GM19467 (cell line): ENCODE measurements at regions not wholly inside any gene's neighbourhood (a gene's known extent, or its start where the extent isn't known, plus 50 kb on each side); places are given as distances from the start of the nearest gene placed in this dataset.
"Not testable (repeated sequence)": the region's sequence is repeated elsewhere in the genome, so short reads cannot be mapped to it uniquely, and the experiment has no call there.

Experiments
- ATAC-seq: cut with Tn5 transposase; IDR thresholded peaks from one replicate; pipeline ENCODE4 v1.9.1; 2021; ENCODE audit warnings: mild to moderate bottlenecking, moderate library complexity; ENCODE audit not compliant: unreplicated experiment

- ATAC-seq, result no peak
Observed at GRCh38 chr2:83901317-83901716, 557.8 kb downstream of the SUCLG1 start.

GRCh38 chr2:83900862-83901261 lies 558.2 kb downstream of the SUCLG1 start:
- ATAC-seq, result no peak

GRCh38 chr2:83899271-83899670 lies 559.8 kb downstream of the SUCLG1 start:
- no peak for ATAC-seq

DNA sequence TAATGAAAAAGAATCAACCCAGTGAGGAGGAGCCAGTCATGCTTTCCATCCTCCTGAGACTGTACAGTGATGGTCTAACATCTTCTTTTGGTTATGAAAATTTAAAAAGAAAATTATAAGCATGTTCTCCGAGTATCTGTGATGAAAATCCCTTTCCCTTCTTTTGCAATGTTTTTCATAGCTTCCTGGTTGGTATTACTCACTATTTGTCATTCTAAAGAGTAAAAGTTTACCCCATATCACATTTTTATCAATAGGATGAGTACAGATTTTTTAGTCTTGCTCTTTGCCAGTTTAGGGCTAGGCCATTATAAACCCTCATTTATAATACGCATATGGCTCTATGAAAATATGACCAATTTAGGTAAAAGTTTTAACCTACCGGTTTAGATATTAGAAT lies 564.1 kb downstream of the SUCLG1 start:
- no peak for ATAC-seq

DNA sequence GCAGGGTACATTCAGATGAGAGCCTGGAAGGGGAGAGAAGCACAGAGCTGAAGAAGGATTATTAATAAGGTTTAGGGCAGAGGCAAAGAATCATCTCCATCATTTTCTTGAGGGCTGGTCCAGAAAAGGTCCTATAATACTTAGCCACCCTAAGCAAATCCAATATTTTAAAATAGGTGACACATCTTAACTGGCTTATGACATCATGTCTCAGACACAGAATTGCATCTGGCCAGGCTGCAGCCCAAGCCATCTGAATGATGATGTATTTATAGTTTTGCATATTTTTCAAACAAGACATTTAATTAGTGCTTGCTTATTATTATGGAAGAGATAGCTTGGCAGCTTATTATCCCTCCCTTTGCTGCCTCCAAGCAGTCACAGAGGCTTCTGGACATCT lies 571.3 kb downstream of the SUCLG1 start:
- no peak for ATAC-seq

- ATAC-seq, result no peak
Observed at GRCh38 chr2:83879127-83879526, 580.0 kb downstream of the SUCLG1 start.

- not testable (repeated sequence) for ATAC-seq
Observed at GRCh38 chr2:83877261-83877660, 581.8 kb downstream of the SUCLG1 start.

- no peak for ATAC-seq
Observed at GRCh38 chr2:83874712-83875430, 584.2 kb downstream of the SUCLG1 start.

DNA sequence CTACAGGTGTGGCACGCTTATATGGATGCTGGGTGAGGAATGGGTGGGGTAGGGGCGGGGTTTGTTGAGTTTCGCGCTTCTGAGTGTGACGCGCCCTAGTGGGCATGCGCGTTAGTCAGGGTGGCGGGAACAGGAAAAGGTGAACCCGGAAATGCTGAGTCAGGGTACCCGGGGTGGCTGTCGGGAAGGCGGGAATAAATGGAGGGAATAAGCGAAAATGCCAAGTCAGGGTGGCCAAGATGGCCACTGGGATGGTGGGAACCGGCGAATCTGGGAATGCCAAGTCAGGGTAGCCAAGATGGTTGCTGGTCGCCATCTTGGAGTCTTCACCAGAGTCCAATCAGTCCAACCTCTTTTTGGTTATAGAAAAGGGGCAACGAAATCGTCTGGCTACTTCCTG lies 585.0 kb downstream of the SUCLG1 start:
- no peak for ATAC-seq

GRCh38 chr2:83873110-83873509 lies 586.0 kb downstream of the SUCLG1 start:
- ATAC-seq, result no peak

- ATAC-seq, result no peak
Observed at GRCh38 chr2:83866211-83866610, 592.9 kb downstream of the SUCLG1 start.

GRCh38 chr2:83862600-83862999 lies 596.5 kb downstream of the SUCLG1 start:
- ATAC-seq, result no peak

DNA sequence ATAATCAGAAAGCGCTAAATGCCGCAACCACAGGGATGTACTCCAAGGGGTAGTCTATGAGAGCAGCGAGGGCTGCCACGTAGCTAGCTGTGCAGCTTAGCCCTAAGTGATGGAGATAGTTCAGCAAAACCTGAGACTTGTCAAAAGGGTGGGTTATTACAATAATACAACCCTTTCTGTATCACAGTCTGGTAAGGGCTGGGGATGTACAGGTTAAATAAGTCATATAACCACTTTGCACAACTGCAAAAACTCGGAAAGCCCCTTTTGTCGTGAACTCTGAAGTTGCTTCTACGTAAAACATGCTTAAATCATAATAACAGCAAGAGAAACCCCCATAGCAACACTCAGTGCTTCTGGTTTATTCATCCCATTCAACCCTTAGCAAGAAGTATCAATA lies 598.8 kb downstream of the SUCLG1 start:
- no peak for ATAC-seq

DNA sequence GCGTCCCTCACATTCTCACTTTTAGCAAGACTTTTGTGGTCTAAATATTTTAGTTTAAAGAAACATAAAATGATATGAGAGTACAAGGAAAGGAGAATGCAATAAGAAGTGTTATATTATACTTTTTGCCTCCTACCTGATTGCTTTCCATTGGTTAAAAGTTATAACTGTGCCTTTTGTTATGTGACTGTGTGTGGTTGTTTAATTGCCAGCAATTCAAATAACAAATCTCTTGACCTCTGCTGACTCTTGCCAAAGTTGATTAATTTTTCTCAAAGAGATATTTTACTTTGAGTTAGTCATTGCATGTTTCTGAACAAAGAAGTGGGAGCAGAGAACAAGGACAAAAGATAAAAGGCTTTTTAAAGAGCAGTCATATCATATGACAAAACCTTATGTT lies 599.5 kb downstream of the SUCLG1 start:
- ATAC-seq, result no peak

GRCh38 chr2:83851066-83851465 lies 608.0 kb downstream of the SUCLG1 start:
- no peak for ATAC-seq

GRCh38 chr2:83850071-83850725 lies 608.9 kb downstream of the SUCLG1 start:
- no peak for ATAC-seq

DNA sequence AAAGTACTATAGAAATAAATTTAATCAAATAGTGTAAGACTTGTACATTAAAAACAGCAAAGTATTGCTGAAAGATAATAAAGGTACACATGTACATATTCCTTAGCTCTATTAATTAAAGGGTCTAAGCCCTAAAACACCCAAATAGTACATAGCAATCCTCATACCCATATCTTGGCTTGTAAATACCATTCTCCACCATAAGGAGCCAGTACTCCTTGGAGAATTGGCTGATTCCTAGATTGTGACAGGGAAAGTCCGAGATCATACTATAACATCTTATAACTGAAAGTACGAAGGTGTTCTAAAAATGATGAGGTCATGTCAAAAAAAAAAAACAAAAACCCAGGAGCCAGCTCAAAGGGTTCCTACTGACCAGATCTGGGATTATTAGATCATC lies 614.6 kb downstream of the SUCLG1 start:
- ATAC-seq, result no peak

DNA sequence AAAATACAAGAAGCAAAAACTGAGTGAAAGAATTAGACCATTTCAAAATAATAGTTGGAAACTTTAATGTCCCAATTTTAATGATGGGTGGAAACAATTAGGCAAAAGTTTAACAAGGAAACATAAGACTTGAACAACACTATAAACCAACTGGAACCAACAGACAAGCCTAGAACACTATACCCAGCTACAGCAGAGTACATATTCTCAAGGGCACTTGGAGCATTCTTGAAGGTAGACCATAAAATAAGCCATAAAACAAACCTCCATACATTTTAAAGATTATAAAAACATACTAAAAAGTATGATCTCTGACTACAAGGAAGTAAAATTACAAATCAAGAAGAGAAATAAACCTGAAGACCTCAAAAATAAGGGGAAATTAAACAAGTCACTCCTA lies 616.7 kb downstream of the SUCLG1 start:
- no peak for ATAC-seq

- ATAC-seq, result no peak
Observed at GRCh38 chr2:83837823-83838222, 621.3 kb downstream of the SUCLG1 start.

DNA sequence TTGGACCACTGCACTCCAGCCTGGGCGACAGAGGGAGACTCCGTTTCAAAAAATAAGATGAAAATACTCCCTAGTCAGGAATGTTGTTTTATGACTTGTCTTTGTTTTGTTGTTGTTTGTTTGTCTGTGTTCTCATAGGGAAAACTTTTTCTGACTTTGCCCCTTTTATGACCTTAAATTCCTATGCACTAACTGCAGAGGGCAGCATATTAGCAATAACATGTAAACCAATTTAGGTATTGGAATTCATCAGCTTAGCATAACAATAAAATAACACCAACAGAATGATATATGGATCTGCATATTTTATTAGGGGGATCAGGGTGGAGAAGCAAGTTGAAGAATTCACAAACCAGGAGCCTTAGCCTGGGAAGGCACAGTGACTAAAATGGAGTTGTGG lies 631.5 kb downstream of the SUCLG1 start:
- ATAC-seq, result no peak

DNA sequence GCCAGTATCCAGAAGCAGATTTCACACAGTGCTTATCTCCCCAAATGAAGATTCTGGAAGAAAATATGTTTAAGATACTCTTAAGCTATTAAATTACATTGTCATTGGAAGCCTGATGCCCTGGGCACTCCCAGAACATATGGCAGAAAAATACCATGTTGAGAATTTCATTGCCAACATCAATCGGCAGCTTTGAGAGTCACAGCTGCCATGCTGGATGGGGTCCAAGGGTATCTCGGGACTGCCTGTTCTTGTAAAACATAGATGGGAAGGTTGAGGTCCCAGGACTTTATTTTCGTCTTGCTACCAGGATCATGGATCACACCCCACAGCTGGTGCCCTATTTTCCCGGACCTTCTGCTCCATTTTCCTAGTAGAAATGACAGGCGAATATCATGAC lies 632.5 kb downstream of the SUCLG1 start:
- ATAC-seq, result no peak

GRCh38 chr2:83823229-83823628 lies 635.9 kb downstream of the SUCLG1 start:
- ATAC-seq, result no peak

GRCh38 chr2:83817511-83817910 lies 641.6 kb downstream of the SUCLG1 start:
- ATAC-seq, result no peak
